NCI-H1930 (cell line): ENCODE measurements at regions not wholly inside any gene's neighbourhood (a gene's known extent, or its start where the extent isn't known, plus 50 kb on each side); places are given as distances from the start of the nearest gene placed in this dataset.

ENCODE experiments used
- DNase-seq, 2 experiments: peaks; one replicate each; lab custom pipeline; 2025; lab: John Stamatoyannopoulos, UW

DNA sequence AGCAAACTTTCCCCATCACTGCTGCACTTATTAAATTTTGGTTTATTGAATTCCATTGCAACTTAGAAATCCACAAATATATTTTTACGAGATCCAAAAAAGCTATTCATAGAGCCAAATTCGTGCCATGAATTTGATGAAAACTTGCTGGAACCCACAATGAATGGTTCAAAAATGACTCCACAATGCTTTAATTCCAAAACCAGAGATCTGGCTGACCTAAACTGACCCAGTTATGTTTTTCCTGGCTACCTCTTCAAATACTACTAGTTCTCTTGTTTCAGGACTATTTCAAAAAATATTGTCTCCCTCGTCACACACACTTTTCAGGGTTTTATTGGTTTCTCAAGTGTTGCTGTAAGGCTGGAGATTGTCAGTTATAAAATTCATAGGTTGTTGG, 474.8 kb downstream of the PDGFC start:
- DNase-seq = no peak

DNA sequence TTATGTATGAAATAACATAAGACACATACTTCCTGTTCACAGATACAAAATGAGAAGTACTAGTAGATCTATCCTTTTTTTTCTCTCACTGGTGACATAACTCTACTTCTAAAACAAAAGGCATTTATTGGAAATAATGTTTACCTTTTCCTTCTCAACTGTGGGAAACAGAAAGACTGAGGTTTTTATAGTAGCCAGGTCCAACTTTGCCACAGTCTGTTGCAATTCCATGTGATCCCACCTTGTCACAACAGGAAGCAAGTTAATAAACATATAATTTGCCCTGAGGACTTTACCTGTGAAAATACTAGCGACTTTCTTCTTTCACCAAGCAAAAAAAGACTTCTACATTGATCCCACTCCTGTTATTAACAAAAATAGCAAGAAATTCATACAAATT, 475.8 kb downstream of the PDGFC start:
- DNase-seq = no peak

DNA sequence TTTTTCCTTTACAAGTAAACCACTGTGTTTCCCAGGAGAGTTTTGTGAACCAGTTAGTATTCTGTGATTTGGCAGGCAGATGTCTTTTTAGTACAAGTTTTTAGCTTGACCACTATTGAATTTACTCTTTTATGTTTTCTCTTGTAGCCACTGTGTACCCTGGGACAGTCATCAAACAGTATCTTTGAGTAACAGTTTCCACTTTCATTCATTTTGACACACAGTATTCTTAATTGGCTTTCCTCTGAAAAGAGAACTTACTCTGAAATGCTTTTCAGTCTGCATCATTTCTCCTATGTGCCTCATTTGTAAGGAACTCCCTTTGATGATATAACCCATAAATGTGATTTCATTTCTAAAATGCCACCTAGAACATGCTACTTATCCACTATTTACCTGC, 476.5 kb downstream of the PDGFC start:
- DNase-seq = no peak

DNA sequence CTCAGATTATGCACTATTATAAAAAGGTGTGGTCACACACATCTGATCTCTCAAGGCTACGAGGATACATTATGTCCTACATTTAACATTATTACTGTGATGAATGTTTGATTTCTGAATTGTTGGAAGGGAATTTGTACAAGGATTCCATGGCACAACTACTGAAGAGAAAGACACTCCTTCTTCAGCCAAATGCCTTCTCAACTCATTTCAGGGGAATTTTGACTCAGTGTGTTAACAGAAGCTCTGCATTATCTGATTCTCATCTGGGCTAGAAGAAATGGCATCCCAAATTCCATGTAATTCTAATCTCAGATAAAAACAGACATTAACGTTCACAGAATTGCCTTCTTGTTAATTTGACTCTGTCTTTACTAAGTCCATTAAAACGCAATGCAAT, 477.7 kb downstream of the PDGFC start:
- no peak for DNase-seq

DNA sequence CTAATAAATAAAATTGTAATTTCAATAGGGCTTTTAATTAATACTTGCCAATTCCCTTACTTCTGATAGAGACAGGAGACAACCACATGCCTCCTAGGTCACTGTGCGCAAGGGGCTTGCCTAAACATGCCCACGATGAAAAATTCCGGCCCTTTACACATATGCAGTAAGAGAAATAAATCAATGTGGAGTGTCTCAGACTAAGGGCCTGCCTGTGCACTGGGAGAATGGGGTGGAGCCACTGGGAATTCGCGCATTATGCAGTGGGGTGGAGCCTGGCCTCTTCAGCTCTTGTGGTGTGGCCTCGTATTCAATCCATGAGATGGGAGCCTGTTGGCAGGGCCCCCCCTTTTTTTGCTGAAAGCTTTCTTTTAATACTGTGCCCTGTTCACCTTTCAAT, 484.5 kb downstream of the PDGFC start:
- DNase-seq = no peak

DNA sequence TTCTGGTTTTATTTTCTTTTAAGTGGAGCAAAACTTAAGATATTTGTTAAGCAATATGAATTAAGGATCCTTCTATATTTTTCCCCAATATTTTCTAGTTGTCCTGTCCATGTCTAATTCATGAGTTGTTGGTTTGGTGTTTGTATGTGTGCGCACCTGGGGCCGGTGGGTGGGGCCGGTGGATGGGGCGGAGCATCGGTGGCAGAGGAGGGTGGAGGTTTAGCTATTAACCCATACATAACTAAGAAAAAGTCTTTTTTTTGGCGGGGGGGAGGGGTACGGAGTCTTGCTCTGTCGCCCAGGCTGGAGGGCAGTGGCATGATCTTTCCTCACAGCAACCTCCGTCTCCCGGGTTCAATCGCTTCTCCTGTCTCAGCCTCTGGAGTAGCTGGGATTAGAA, 489.8 kb downstream of the PDGFC start:
- DNase-seq = no peak

DNA sequence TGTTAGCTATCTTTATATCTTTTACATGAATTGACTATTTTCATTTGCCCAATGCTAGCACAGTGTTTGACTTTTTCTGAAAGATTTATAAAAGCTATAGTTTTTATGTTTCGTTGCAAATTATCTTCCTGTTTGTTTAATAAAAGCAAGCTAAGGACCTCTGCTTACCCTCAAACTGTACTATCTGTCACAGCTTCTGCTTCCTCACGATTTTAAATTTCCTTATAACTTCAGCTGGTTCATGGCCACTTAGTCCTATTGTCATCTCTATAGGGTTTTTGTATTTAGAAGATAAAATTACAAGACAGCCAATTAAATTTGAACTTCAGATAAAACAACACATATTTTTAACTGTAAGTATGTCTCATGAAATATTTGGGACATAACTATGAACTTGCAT, 494.0 kb downstream of the PDGFC start:
- no peak for DNase-seq

DNA sequence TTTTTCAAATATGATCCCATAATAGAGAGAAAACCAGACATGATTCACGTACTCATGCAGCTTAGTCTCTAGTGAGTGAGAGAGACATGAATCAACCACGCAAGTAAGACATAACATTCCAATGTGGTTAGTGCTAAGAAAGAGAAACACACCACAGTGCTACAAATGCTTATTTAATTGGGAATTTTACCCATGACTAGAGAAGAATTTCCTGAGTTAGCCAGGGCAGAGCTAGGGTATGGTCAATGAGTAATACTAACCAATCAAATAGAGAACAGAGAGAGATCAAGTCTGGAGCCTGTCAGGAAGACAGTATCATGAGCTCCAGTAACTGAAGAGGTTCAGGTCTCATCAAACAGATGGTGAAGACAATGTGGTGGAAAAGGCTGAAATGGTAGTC, 495.2 kb downstream of the PDGFC start:
- DNase-seq = no peak

DNA sequence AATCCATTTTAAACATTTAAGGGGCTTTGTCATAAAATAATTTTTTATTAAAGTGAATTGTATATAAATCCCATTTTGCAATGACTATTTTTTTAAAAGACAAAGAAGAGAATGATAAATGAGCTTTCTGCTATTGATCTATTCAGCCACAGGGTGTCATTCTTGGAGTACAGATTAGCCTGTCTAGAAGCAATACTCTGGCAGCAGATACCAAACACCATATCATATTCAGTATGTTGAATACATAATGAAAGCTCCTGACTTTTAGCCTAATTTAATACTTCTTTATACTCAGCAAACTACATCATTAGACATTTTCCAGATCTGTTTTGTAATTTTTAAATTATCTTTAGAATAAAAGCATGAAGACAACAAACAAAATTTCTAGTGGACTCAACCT, 496.3 kb downstream of the PDGFC start:
- DNase-seq = no peak

DNA sequence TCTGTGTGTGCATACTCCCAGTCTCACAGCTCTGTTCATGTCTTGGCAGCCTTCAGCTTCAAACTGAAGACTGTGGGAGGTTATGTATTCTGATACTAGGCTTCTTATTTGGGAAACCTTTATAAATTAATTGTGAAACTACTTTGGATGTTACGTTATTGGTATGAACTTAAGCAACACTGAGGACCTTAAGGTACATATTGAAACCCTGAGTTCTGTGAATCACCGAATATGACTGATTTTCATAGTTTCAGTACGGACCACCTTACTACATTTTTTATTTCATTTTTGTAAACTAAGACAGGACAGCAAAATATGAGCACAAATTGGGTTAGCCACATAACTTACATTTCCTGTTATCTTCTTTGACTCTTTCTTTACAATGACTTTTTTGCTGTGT, 498.4 kb downstream of the PDGFC start:
- DNase-seq = no peak

DNA sequence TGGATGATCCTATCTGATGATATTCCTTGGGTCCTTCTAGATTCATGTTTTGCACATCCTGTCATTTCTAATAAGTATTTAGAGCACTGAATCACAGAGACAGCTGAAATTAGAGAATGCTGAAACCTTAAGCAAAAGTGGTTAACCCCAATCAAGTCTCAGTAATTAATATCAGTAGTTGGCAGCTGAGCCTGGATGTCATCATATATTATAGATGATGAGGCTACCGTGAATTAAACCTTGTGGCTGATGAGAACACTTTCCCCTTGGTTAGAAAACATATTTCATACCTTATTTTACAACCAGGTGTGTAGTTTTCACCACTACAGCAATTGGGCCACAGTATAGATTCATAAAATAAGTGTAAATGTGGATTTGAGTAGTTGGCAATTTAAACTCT, 499.0 kb downstream of the PDGFC start:
- DNase-seq = no peak

DNA sequence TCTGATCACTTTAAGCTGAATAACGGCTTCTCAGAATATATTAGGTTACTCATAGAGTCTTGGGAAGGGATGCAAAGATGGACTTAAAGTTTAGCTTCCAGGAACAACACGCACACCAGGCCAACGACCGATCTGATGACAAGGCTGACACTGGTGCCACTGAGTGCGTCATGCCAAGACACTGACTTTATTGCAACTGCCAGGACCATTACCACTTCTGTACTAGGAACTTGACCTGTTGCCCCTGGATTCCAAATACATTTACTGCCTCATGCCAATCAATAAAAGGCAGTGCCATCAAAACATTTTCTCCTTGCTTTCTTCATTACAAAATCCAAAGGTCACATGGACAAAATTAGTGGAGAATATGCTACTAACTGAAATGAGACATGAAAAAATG, 505.9 kb upstream of the CTSO start:
- DNase-seq = no peak

DNA sequence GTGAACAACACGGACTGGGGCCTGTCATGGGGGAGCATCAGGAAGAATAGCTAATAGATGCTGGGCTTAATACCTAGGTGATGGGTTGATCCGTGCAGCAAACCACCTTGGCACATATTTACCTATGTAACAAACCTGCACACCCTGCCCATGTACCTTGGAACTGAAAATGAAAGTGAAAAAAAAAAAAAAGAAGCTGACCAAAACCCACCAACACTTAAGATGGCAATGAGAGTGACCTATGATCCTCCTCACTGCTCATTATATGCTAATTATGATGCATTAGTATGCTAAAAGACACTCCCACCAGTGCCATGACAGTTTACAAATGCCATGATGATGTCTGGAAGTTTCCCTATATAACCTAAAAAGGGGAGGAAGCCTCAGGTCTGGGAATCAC, 503.2 kb upstream of the CTSO start:
- no peak for DNase-seq

DNA sequence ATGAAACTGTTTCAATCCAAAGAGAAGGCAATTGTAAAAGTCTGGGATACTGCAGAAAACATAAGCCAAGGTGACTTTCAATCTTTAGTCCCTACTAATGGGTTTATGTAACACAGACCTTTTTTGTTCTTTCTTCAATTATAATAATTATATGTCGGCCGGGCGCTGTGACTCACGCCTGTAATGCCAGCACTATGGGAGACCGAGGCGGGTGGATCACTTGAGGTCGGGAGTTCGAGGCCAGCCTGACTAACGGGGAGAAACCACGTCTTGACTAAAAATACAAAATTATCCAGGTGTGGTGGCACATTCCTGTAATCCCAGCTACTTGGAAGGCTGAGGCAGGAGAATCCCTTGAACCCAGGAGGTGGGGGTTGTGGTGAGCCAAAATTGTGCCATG, 489.8 kb upstream of the CTSO start:
- DNase-seq = no peak

DNA sequence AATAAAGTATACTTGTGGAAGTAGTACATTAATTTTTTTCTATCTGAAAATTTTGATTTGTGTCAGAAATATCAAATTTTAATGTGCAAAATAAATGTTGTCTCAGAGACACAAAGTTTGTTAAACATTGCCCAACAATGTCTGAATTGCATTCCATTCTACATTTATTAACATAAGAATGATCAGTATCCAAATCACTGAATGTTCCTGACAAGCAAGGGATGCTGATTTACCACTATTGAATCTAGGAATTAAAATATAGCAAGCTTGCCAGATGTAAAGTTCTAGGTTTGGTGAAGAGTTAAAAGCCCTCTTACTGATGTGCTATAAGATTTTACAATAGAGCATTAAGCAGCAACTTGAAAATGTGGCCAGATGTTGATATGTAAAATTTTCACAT, 489.2 kb upstream of the CTSO start:
- no peak for DNase-seq

DNA sequence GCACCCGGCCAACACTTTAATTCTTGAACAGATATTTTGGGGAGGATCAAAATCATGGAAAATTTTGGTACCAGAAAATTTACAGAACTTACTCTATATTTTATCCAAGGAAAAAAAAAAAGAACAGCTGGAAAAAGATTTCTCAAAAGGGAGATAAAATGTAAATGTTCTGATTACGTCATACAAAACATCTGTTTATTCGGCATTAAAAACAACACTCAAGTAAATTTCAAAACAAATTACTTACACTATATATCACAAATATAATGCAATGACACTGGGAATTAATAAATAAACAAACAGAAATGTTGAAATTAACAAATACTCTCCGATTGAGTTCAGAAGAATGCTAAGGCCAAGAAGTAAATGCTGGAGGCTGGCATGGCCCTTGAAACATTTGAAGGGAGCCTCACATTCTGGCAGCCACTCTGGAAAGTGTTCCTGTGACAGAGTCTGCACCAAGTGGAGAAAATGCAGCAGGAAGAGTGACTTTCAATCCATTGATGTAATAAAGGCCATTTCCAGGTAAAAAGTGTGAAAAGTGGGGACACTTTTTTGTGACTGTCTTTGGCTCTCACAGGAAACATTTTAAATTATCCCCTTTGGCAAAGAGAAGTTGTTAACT, 486.0 kb upstream of the CTSO start:
- no peak for DNase-seq

DNA sequence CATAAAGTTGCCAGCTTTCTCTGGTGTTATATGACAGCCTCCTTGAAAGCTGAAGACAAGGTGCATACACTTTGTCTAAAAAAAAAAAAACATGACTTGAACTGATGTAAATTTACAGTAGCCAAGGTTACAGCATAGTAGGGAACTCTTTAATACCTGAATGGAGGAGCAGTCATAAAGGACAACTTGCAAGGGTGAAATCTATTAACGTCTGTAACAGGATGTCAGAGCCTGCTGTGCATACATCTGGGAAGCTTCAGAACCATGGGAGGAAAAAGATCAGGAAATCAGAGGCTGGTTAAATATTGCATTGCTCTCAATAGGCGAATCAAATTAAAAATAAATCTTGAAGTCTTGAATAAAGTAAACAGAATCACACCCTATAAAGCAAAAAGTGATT, 484.0 kb upstream of the CTSO start:
- DNase-seq = no peak

DNA sequence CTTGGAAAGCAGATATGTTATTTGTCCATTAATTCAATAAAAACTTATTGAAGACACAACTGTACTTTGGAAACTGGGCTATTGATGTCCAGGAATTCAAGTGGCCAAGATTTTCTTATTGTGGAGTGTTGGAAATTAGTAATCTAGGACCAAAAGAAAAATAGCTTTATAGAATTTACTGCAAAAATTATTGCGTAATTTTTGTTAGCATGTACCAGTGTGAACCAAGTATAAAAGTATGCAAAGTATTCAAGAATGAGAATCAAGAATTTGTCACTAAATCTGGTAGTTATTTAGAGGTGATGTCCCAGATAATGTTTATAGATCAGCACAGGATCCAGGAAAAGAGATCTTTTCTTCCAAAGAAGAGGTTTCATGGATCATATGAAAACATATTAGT, 468.9 kb upstream of the CTSO start:
- DNase-seq = no peak

DNA sequence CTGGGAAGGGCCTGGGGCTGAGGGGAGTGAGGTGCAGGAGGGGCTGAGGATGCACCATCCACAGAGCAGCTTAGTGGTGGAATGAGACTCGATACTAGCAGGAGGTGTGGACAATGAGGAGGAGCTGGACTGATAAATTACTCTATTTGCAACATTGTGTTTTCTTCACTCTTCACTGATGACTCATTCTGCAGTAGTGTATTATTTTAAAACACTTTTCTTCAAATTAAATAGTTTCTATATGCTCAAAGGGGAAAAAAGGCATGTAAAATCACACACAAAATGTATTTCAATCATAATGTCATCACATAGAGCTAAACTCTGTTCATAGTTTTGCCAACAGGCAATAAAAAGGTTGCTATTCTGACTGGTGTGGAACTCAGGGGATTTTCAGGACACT, 467.0 kb upstream of the CTSO start:
- DNase-seq = no peak

DNA sequence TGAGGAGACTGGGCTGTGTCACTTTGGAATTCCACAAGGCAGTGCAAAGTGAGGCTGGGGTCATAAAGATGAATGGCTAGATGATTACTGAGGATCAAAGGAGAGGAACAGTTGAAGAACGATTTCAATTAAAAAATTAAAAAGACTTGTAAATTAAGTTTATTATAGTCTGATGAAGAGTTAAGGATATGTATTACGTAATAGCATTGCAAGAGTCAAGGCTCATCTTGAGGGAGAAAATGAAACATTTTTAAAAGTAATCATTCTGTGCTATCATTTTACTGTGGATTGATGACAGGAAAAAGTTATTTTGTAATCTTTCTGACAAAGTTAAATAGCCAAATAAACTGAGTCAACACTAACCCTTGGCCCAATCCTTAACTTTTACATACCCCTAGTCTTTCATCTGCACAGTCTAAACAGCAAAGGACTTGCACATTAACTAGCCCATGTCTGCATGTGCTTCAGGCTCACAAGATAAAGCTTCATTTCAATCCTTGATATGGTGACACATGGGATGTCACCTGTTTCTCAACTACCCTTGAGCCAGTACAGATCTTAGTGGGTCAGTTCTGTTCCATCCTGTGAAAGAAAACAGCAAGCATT, 465.5 kb upstream of the CTSO start:
- no peak for DNase-seq

DNA sequence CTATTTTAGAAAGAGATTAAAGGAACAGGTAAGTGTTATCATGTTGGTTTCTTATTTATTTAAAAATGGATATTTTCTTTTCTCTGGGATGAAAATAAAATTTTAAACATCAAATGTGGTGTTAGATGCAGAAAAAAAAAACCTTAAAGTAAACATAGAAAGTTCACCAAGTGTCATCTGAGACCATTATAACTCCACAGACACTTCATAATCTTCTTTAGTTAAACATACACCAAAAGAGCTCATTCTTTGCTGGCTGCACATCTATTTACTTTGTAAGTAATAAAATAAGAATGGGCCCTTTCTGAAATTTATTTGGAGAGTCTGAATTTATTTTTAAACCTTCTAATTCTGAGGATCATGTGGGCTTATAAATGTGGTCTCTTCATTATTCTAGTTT, 460.7 kb upstream of the CTSO start:
- DNase-seq = no peak

DNA sequence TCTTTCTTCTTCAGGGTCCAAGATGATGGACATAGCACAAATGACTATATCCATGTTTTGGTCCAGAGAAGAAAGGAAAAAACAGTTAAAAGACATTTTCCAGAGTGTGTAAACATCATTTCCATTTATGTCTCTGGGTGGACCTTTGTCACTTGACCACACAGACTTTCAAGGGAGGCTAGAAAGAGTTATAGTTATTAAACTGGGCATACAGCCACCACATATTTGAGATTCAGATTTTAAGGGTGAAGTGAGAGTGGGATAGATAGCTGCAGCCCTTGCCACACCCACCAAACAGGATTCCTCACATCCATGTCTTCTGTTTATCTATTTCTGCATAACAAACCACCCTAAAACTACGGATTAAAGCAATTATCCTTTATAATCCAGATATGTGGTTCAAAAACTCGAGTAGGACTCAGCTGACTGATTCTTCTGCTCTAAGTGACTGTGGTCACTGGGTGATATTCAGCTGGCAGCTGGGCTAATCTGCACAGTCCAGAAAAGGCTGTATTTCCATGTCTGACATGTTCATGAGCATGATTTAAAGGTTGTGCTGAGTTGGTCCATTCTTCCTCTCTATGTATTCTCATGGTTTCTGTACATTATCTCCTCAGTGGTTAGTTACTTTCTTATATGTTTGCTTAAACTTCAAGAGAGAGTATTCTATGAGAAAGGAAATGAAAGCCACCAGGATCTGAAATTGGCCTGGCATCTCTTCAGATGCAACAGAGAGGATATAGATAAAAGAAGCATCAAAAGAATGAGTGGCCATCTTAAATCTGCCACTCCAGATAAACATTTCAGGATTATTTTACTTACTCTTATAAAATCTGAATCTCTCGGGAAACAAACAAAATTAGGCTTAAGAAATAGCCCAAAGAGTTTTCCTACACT, 459.8 kb upstream of the CTSO start:
- DNase-seq = no peak

DNA sequence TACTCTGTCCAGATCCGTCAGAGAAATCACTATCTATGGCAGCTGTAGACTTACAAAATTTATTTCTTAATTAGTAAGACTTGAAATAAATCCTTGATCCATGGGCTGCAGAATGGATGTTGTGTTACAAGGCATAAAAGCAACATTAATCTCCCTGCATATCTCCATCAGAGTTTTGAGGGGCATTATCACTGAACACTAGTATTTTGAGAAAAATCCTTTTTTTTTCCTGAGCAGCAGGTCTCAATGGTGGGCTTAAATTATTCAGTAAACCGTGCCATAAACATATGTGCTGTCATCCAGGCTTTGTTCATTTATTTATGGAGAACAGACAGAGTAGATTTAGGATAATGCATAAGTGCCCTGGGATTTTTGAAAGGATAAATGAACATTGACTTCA, 457.9 kb upstream of the CTSO start:
- no peak for DNase-seq

DNA sequence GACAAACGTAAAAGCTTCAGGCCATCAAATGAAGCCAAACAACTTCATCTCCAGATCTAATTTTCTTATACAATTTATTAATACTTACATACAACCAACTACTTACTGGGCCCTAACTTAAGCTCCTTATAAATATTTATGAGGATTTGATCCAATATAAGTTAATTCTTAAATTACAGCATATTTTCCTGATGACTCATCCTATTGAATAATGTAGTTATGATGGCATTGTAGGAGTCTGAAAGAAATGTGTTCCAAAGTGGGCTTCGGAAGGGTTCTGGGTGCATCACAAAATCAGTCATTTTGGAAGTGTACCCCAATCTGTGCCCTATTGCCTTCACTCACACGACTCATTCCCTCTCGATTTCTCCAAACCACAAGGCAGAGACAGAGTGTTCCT, 455.1 kb upstream of the CTSO start:
- DNase-seq = no peak
